Liver (tissue), 8 donors: ENCODE measurements at regions not wholly inside any gene's neighbourhood (a gene's known extent, or its start where the extent isn't known, plus 50 kb on each side); places are given as distances from the start of the nearest gene placed in this dataset.
A peak's percentile ranks its signal among the peaks of the same experiment; 100 is the strongest.

Experiments used
- DNase-seq: peaks from one replicate; pipeline ENCODE4 v3.0.0-alpha.2; 2017; ENCODE audit warnings: low spot score
- H3K27ac ChIP-seq, 2 donors: one replicate each; pipeline ENCODE4 v1.7.0; 2013; ENCODE audit warnings: inconsistent platforms in 2 of 2, low read length in 2 of 2, control low read depth in 1 of 2, low read depth in 1 of 2, mild to moderate bottlenecking in 1 of 2
- H3K27me3 ChIP-seq, 4 donors: one replicate each; pipeline versions ENCODE4 v1.6.1 to v1.7.0; 2013; ENCODE audit warnings: low read length in 3 of 4, inconsistent platforms in 1 of 4, mild to moderate bottlenecking in 1 of 4, moderate library complexity in 1 of 4; ENCODE audit not compliant: control insufficient read depth in 4 of 4, insufficient read depth in 4 of 4
- H3K36me3 ChIP-seq, 4 donors: one replicate each; pipeline versions ENCODE4 v1.6.1 to v1.7.0; 2013; ENCODE audit warnings: low read length in 3 of 4, mild to moderate bottlenecking in 3 of 4, low read depth in 1 of 4, moderate library complexity in 1 of 4; ENCODE audit not compliant: control insufficient read depth in 4 of 4, insufficient read depth in 3 of 4
- H3K4me1 ChIP-seq, 4 donors: one replicate each; pipeline versions ENCODE4 v1.6.1 to v1.7.0; 2013; ENCODE audit warnings: low read length in 3 of 4, mild to moderate bottlenecking in 3 of 4, moderate library complexity in 1 of 4; ENCODE audit not compliant: control insufficient read depth in 4 of 4, insufficient read depth in 4 of 4
- H3K4me3 ChIP-seq, 3 donors: one replicate each; pipeline versions ENCODE4 v1.6.1 to v1.7.0; 2013; ENCODE audit warnings: low read length in 3 of 3, control low read depth in 1 of 3, low read depth in 1 of 3, mild to moderate bottlenecking in 1 of 3
- H3K9ac ChIP-seq, 2 donors: one replicate each; pipeline ENCODE4 v1.7.0; 2013; ENCODE audit warnings: low read length in 2 of 2, mild to moderate bottlenecking in 2 of 2, moderate library complexity in 2 of 2, control low read depth in 1 of 2, low read depth in 1 of 2
- H3K9me3 ChIP-seq, 4 donors: one replicate each; pipeline versions ENCODE4 v1.6.1 to v1.7.0; 2013; ENCODE audit warnings: low read length in 3 of 4; ENCODE audit not compliant: control insufficient read depth in 4 of 4
- CTCF ChIP-seq: fragments of 150-350 bp; IDR thresholded peaks from 2 replicates; pipeline ENCODE4 v1.5.1; 2017; ENCODE audit warnings: improper control_type of control experiment, low read depth, low read length; ENCODE audit not compliant: missing input control
- EGR1 ChIP-seq, 2 donors: IDR thresholded peaks; 2 replicates each; pipeline ENCODE4 v1.6.1; 2016 to 2018; ENCODE audit warnings: antibody characterized with exemption in 2 of 2, low read depth in 2 of 2
- FOXA1 ChIP-seq: IDR thresholded peaks from 2 replicates; pipeline ENCODE4 v1.6.1; 2016; ENCODE audit warnings: antibody characterized with exemption
- FOXA2 ChIP-seq: IDR thresholded peaks from 2 replicates; pipeline ENCODE4 v1.6.1; 2016; ENCODE audit warnings: antibody characterized with exemption
- GABPA ChIP-seq, 2 donors: IDR thresholded peaks in 1 of 2; conservative IDR thresholded peaks in 1 of 2; 2 replicates each; pipeline ENCODE4 v1.6.1; 2016; ENCODE audit warnings: antibody characterized with exemption in 2 of 2, mild to moderate bottlenecking in 1 of 2, moderate library complexity in 1 of 2
- HNF4A ChIP-seq, 2 donors: conservative IDR thresholded peaks; 2 replicates each; pipeline ENCODE4 v1.6.1; 2016; ENCODE audit warnings: antibody characterized with exemption in 2 of 2, mild to moderate bottlenecking in 2 of 2
- MAX ChIP-seq: IDR thresholded peaks from 2 replicates; pipeline ENCODE4 v1.6.1; 2016; ENCODE audit warnings: antibody characterized with exemption
- NR2F2 ChIP-seq: IDR thresholded peaks from 2 replicates; pipeline ENCODE4 v1.6.1; 2016; ENCODE audit warnings: antibody characterized with exemption
- RAD21 ChIP-seq, 2 donors: IDR thresholded peaks; 2 replicates each; pipeline ENCODE4 v1.6.1; 2016; ENCODE audit warnings: antibody characterized with exemption in 2 of 2, mild to moderate bottlenecking in 2 of 2
- REST ChIP-seq: IDR thresholded peaks from 2 replicates; pipeline ENCODE4 v1.6.1; 2016; ENCODE audit warnings: antibody characterized with exemption, mild to moderate bottlenecking
- RXRA ChIP-seq, 2 donors: IDR thresholded peaks; 2 replicates each; pipeline ENCODE4 v1.6.1; 2017 to 2018; ENCODE audit warnings: antibody characterized with exemption in 2 of 2, mild to moderate bottlenecking in 1 of 2
- WGBS: extraction: QIAGEN DNeasy Blood & Tissue Kit; methylation state at CpG from one replicate; pipeline ENCODE4 v1.1.7; 2013; 5-methylcytosine and 5-hydroxymethylcytosine counted together
- donor health status: healthy.
- donor health status: healthy.
- donor health status: healthy.
- donor health status: healthy.
- donor health status: healthy.

- TF ChIP-seq REST, result no peak
- TF ChIP-seq MAX, result no peak
- no peak for TF ChIP-seq NR2F2
- no peak for TF ChIP-seq FOXA2
- TF ChIP-seq GABPA (IDR thresholded peaks at IDR 0.05 in 1 of 2, conservative IDR thresholded peaks at IDR 0.05 in 1 of 2), result no peak
- no peak for TF ChIP-seq FOXA1
- TF ChIP-seq HNF4A (conservative IDR thresholded peaks at IDR 0.05), result no peak
- no peak for TF ChIP-seq RAD21 (IDR thresholded peaks at IDR 0.05)
- no peak for TF ChIP-seq RXRA (IDR thresholded peaks at IDR 0.05)
Observed at GRCh38 chr1:14090531-14090930, 390.5 kb downstream of the PRDM2 start (continued).

GRCh38 chr1:14094611-14095400, 394.8 kb downstream of the PRDM2 start:
- H3K4me3 ChIP-seq, result no peak overlapping the region
- H3K27me3 ChIP-seq, result peaks cover 0 to 5% (median 0%) of the 10 kb centered on the region in 4 donors
- no peak for DNase-seq
- no peaks in the 10 kb centered on the region for H3K36me3 ChIP-seq
- peaks cover 2 to 14% (median 3%) of the 10 kb centered on the region in 4 donors for H3K9me3 ChIP-seq
- 58% methylated on average over 4 of the region's 4 CpGs for WGBS
- H3K4me1 ChIP-seq, result no peaks in the 10 kb centered on the region
- no peak overlapping the region for H3K27ac ChIP-seq
- no peak overlapping the region for H3K9ac ChIP-seq
- peak; percentile 18 for TF ChIP-seq CTCF
- no peak for TF ChIP-seq EGR1 (IDR thresholded peaks at IDR 0.05; ENCODE audit: low read depth in 2 of 2)
- no peak for TF ChIP-seq GABPA (IDR thresholded peaks at IDR 0.05 in 1 of 2, conservative IDR thresholded peaks at IDR 0.05 in 1 of 2)
- peak; percentile 59 to 62 for TF ChIP-seq RAD21 (IDR thresholded peaks at IDR 0.05)

- Histone ChIP-seq H3K27ac (no peak overlapping the region), H3K4me1 (no peaks in the 10 kb centered on the region), H3K4me3 (no peak overlapping the region), H3K9me3 (no peaks in the 10 kb centered on the region), H3K9ac (no peak overlapping the region), H3K27me3 (peaks cover 0 to 5% (median 0%) of the 10 kb centered on the region in 4 donors), H3K36me3 (no peaks in the 10 kb centered on the region)
- no peak for TF ChIP-seq FOXA1
- no peak for TF ChIP-seq NR2F2
- no peak for TF ChIP-seq EGR1 (IDR thresholded peaks at IDR 0.05; ENCODE audit: low read depth in 2 of 2)
- DNase-seq, result no peak
Observed at GRCh38 chr1:14098294-14098913, 398.4 kb downstream of the PRDM2 start.
